RWPE1 (cell line): ENCODE measurements at regions not wholly inside any gene's neighbourhood (a gene's known extent, or its start where the extent isn't known, plus 50 kb on each side); places are given as distances from the start of the nearest gene placed in this dataset.
"Not testable (repeated sequence)": the region's sequence is repeated elsewhere in the genome, so short reads cannot be mapped to it uniquely, and the experiment has no call there.

Experiments
- CTCF ChIA-PET: fragments of 350-600 bp; sonication (Branson Sonifier 250); formaldehyde crosslinking; extraction: SDS; loops from one replicate; lab custom pipeline; 2021; lab: Yijun Ruan, JAX
- POLR2A ChIA-PET: fragments of 400-600 bp; formaldehyde crosslinking; extraction: SDS; loops from one replicate; lab custom pipeline; 2020; ENCODE audit warnings: antibody characterized with exemption; ENCODE audit not compliant: low non-redundant PET; lab: Yijun Ruan, JAX
- DNase-seq: peaks from one replicate; pipeline ENCODE4 v3.0.0; 2012; ENCODE audit warnings: low spot score
- H3K27ac ChIP-seq: fragments of 450-650 bp; 2 replicates; pipeline ENCODE4 v1.5.1; 2017
- TF ChIP-seq, protein P1 (sequence below): fragments of 450-650 bp; conservative IDR thresholded peaks from 2 replicates; pipeline ENCODE4 v1.5.1; 2017; ENCODE audit warnings: low read depth, mild to moderate bottlenecking

DNA sequence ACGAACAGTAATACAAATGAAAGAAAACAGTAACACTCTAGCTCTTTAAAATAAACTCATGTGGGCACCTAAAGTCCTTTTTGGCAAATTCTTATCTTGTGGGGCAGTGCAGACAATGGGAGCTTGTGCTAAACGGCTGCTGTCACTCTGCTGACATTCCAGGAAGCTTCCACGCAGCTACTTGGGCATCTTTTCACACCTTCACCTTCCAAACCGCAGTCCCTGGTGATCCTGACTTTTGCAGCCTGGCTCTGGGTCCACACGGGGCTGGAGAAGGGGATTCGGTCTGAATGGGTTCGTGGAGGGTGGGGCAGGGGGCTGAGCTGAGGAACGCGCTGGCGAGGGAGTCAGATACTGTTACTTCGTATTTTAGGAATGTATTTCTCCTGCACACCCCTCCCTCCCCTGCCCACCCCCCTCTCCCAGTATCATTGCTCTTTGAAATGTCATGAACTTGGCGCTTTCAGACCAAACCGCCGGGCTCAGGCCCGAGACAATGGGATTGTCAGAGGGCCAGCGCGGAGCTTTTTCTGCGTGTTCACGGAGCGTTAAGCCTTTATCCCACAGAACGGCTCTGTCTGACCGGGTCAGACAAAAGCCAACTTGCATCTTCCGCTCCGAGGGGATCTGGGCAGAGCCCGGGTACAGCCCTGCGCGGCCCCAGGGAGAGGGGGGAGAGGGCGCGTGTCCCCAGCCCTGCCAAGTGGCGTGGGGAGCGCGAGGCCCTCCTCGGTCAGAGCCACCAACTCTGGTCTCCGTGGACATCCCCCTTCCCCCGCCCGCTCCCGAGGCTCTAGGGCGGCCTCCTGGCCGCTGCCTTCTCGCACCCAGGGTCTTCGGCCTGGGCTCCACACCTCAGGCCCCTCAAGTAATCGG, 76.7 kb upstream of the EN2 start:
- no peak overlapping the region for H3K27ac ChIP-seq
- no peak for DNase-seq
- TF ChIP-seq, protein P1, sequence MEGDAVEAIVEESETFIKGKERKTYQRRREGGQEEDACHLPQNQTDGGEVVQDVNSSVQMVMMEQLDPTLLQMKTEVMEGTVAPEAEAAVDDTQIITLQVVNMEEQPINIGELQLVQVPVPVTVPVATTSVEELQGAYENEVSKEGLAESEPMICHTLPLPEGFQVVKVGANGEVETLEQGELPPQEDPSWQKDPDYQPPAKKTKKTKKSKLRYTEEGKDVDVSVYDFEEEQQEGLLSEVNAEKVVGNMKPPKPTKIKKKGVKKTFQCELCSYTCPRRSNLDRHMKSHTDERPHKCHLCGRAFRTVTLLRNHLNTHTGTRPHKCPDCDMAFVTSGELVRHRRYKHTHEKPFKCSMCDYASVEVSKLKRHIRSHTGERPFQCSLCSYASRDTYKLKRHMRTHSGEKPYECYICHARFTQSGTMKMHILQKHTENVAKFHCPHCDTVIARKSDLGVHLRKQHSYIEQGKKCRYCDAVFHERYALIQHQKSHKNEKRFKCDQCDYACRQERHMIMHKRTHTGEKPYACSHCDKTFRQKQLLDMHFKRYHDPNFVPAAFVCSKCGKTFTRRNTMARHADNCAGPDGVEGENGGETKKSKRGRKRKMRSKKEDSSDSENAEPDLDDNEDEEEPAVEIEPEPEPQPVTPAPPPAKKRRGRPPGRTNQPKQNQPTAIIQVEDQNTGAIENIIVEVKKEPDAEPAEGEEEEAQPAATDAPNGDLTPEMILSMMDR = no peak
- ChIA-PET CTCF (interaction anchor here (0.5 to 0.8 kb wide), 4 partner anchors 9 to 1436 kb away, joined by 3 to 5 read pairs (median 4); no protein-coding TSS in a partner anchor), POLR2A (no interaction called here)

DNA sequence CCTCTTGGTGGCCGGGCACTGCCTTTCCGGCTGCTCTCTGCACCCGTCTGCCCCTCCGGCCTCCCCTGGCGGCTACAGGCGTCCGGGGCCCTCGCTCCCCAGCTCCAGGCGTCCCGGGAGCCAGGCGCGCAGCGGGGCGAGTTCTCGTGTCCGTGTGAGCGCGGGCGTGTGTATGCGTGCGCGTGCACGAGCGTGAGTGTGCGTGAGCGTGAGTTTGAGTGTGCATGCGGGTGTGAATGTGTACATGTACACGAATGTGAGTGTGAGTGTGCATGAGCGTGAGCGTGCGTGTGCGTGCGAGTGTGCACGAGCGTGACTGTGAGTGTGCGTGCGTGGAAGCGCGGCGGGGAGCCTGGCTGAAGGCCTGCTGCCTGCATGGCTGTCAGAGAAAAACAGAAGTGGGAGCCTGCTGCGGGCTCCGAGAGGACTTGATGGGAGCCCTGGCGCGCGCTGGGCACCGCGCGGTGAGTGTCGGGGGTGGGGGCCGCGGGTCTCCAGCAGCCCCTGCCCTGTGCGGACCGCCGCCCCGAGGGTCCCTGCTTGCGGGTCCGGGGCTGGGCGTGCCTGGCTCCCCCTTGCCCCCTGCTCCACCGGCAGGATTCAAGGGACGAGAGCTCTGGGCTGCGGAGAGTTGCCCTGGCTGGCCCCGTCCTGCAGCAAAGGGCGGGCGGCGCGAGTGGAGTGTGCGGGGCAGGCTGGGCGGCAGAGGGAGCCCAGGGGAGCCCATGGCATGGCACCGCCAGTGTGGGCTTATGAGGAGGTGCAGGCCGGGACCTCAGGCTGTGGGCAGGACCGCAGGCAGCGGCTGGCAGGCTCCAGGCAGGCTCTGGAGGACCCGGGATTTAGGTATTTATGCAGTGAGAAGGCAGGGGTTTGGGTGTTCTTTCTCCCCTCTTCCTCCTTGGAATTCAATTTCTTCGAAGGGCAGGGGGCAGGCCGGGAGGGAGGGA, 75.8 kb upstream of the EN2 start:
- ChIA-PET CTCF (no interaction called here), POLR2A (no interaction called here)
- no peak for DNase-seq
- no peak overlapping the region for H3K27ac ChIP-seq
- TF ChIP-seq, protein P1 = no peak

DNA sequence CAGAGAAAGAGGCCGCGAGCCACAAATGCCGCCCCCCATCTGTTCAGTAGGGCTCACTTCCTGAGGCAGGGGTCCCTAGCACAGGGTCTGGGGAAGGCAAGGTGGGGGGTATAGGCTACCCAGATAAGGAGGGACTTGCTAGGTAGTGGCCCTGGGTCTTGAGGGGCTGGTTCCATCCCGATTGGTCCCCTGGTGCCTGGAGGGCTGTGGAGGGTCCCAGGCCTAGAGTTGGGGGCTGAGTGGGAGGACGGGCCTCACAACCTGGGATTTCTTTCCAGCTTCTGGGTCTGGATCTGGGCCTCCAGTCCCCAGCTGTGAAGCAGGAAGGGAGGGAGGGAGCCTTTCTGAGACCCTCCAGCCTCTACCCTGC, 75.1 kb upstream of the EN2 start:
- ChIA-PET CTCF (no interaction called here), POLR2A (no interaction called here)
- DNase-seq = no peak
- TF ChIP-seq, protein P1 = no peak
- H3K27ac ChIP-seq = no peak overlapping the region

DNA sequence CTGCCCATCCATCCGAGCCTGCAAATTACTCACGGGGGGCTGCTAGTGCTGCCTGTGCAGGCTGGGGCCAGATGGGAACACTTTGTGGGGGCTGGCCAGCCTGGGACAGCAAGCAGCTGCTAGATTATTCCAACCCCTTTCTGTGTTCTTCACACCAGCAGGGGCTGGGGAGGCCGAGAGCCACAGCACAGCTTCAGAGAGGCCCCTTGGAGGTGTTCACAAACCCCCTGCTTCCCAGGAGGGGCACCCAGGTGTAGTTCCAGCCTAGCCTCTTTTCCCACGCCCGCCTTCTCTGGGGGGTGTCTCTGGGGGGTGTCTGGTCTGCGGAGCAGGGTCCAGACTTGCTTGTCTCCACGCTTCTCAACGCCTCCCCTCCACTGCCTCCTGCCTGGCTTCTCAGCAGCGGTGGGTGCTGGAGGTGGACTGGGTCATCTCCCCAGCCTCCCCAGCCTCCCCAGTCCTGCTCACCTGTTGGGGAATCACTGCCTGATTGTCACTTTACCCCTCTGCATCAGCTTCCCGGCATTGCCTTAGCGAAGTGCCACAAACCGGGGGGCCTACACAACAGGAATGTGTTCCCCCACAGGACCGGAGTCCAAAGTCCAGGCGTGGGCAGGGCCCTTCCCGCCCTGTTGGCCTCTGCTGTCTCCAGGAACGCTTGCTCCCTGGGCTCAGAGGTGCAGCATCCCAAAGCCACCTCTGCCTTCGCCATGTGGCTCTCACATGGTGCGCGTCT, 74.0 kb upstream of the EN2 start:
- CTCF ChIA-PET = no interaction called here
- TF ChIP-seq, protein P1 = no peak
- POLR2A ChIA-PET = no interaction called here
- H3K27ac ChIP-seq = no peak overlapping the region
- DNase-seq = no peak

DNA sequence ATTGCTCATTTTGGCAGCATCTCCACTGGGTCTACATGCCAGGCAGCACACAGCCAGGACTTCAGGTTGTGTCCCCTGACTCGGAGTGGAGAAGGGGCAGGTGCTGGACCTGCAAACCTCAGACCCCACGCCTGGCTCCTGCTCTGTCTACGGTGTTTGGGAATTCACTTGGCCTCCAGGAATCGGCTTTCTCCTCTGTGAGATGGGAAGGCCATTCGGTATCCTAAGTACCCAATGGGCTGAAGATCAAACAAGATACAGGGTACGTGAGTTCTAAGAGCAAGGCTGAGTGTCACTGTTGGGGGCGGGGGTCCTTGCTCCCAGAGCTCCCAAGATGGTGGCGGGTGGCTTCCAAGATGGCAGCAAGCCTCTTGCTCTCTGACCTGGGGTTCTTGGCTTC, 73.2 kb upstream of the EN2 start:
- DNase-seq = no peak
- TF ChIP-seq, protein P1 = no peak
- CTCF ChIA-PET = no interaction called here
- POLR2A ChIA-PET = no interaction called here
- no peak overlapping the region for H3K27ac ChIP-seq

DNA sequence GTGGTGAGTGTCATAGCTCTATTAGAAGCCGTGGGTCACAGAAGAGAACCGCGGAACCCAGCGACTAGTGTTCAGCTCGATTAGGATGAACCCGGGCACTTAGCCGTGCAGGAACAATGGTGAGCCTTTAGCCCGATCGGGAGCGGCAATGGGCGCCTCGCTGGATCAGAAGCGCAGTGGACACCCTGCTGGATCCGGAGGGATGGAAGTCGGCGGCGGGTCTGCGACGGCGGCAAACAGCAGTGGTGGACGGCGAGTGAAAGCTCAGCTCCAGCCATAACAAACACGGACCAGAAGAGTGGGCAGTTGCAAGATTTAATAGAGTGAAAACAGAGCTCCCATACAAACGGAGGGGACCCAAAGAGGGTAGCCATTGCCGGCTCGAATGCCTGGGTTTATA, 72.7 kb upstream of the EN2 start:
- POLR2A ChIA-PET, CTCF ChIA-PET, H3K27ac ChIP-seq, DNase-seq: not testable (repeated sequence)
